Erythroblast (primary cell): ENCODE measurements at regions not wholly inside any gene's neighbourhood (a gene's known extent, or its start where the extent isn't known, plus 50 kb on each side); places are given as distances from the start of the nearest gene placed in this dataset.

Experiments used
- GATA1 ChIP-seq: IDR thresholded peaks from 2 replicates; pipeline ENCODE4 v1.6.1; 2011; ENCODE audit warnings: low read depth, mild to moderate bottlenecking, control low read depth, low read length, moderate library complexity
- POLR2A ChIP-seq: IDR thresholded peaks from 2 replicates; pipeline ENCODE4 v1.6.1; 2011; ENCODE audit warnings: mild to moderate bottlenecking, low read length

- TF ChIP-seq POLR2A = no peak
- no peak for TF ChIP-seq GATA1
Observed at GRCh38 chr2:237236188-237236587, 150.5 kb downstream of the COPS8 start.
